CD4-positive, alpha-beta T cell (primary cell): ENCODE measurements at regions not wholly inside any gene's neighbourhood (a gene's known extent, or its start where the extent isn't known, plus 50 kb on each side); places are given as distances from the start of the nearest gene placed in this dataset.

Source experiments
- ATAC-seq: fragments of 200-7000 bp; cut with Tn5 transposase; one replicate; pipeline ENCODE4 v1.10.0; 2022; ENCODE audit warnings: mild to moderate bottlenecking; ENCODE audit not compliant: poor library complexity
- CTCF ChIA-PET: fragments of 350-600 bp; sonication (Branson Sonifier 250); formaldehyde crosslinking; loops from one replicate; lab custom pipeline; 2021; ENCODE audit warnings: antibody characterized with exemption, inconsistent platforms; lab: Charles Lee
- POLR2A ChIA-PET: fragments of 350-600 bp; sonication (Branson Sonifier 250); formaldehyde crosslinking; loops from one replicate; lab custom pipeline; 2021; ENCODE audit warnings: antibody characterized with exemption, inconsistent platforms; lab: Charles Lee
- DNase-seq, 14 experiments: peaks; one replicate each; pipeline ENCODE4 v3.0.0-alpha.2; 2013 to 2020; ENCODE audit warnings: mixed read lengths in 2 of 14
- H3K27ac ChIP-seq, 2 donors: one replicate each; pipeline versions ENCODE4 v1.5.1 to v1.7.0; 2013; ENCODE audit warnings: low read length in 2 of 2, low read depth in 1 of 2, mild to moderate bottlenecking in 1 of 2
- H3K27me3 ChIP-seq, 2 experiments: 1 replicate in 1 of 2; 2 replicates in 1 of 2; pipeline versions ENCODE4 v1.6.1 to v1.7.0; 2013; ENCODE audit warnings: low read length in 2 of 2, control low read depth in 1 of 2, mild to moderate bottlenecking in 1 of 2, moderate library complexity in 1 of 2; ENCODE audit not compliant: insufficient read depth in 2 of 2, control insufficient read depth in 1 of 2
- H3K36me3 ChIP-seq: one replicate; pipeline ENCODE4 v1.6.1; 2013; ENCODE audit warnings: low read length, control low read depth; ENCODE audit not compliant: insufficient read depth
- H3K4me1 ChIP-seq: one replicate; pipeline ENCODE4 v1.6.1; 2013; ENCODE audit warnings: low read length, control low read depth; ENCODE audit not compliant: insufficient read depth
- H3K4me3 ChIP-seq: one replicate; pipeline ENCODE4 v1.5.1; 2013; ENCODE audit warnings: mild to moderate bottlenecking, low read length, moderate library complexity
- H3K9me3 ChIP-seq, 2 experiments: 1 replicate in 1 of 2; 2 replicates in 1 of 2; pipeline versions ENCODE4 v1.6.1 to v1.7.0; 2013; ENCODE audit warnings: low read length in 2 of 2, mild to moderate bottlenecking in 2 of 2, control low read depth in 1 of 2, moderate library complexity in 1 of 2; ENCODE audit not compliant: control insufficient read depth in 1 of 2, insufficient read depth in 1 of 2
- H3K27ac Mint-ChIP-seq: one replicate; pipeline ENCODE4 v1.8.0; 2020; ENCODE audit warnings: mixed read lengths
- H3K27me3 Mint-ChIP-seq: one replicate; pipeline ENCODE4 v1.8.0; 2021; ENCODE audit warnings: mixed read lengths
- H3K36me3 Mint-ChIP-seq: one replicate; pipeline ENCODE4 v1.8.0; 2021; ENCODE audit warnings: low read depth, mixed read lengths
- H3K4me1 Mint-ChIP-seq: one replicate; pipeline ENCODE4 v1.8.0; 2021; ENCODE audit warnings: low read depth, mixed read lengths
- H3K4me3 Mint-ChIP-seq: one replicate; pipeline ENCODE4 v1.8.0; 2020; ENCODE audit warnings: mild to moderate bottlenecking, mixed read lengths
- H3K9me3 Mint-ChIP-seq: one replicate; pipeline ENCODE4 v1.8.0; 2020; ENCODE audit warnings: mixed read lengths
- CTCF ChIP-seq: fragments of 200-600 bp; IDR thresholded peaks from one replicate; pipeline ENCODE4 v1.8.0; 2022; ENCODE audit warnings: antibody characterized with exemption, mild to moderate bottlenecking
- intact Hi-C, 2 experiments: fragments of 100-400 bp; cut with DNase I in 1 of 2; cut with micrococcal nuclease in 1 of 2; formaldehyde crosslinking; loops; one replicate each; pipeline versions ENCODE4 v1.15.1 to v1.9.0; 2023 to 2025; cut with DNase I, micrococcal nuclease

DNA sequence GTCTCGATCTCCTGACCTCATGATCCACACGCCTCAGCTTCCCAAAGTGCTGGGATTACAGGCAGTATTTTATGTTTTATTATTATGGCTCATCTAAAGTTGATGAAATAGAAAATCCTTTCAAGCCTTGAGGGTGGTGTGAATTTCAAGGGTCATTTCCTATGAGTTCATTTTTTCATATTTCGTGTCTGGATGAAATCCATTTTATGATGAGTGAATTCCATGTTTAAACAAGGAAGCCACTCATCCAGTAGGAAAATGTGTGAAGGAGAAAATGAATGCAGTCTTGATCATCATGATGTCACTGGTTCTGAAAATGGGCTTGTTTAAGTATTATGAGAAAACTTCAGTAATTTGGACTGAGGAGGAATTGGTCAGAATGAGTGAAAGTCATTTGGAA, 74.6 kb upstream of the ZSWIM6 start:
- ChIA-PET POLR2A (no interaction called here), CTCF (no interaction called here)
- no peaks in the 10 kb centered on the region for H3K4me1 Mint-ChIP-seq
- DNase-seq (no peak), ATAC-seq (no peak)
- H3K9me3 Mint-ChIP-seq = no peaks in the 10 kb centered on the region
- no peak for TF ChIP-seq CTCF
- Histone ChIP-seq H3K36me3 (no peaks in the 10 kb centered on the region), H3K4me1 (no peaks in the 10 kb centered on the region), H3K27ac (no peak overlapping the region), H3K27me3 (no peaks in the 10 kb centered on the region), H3K4me3 (no peak overlapping the region), H3K9me3 (no peaks in the 10 kb centered on the region)
- intact Hi-C loops = no loop called here
- H3K36me3 Mint-ChIP-seq = no peaks in the 10 kb centered on the region
- peaks cover 25% of the 10 kb centered on the region for H3K27me3 Mint-ChIP-seq
- H3K27ac Mint-ChIP-seq = no peak overlapping the region
- no peak overlapping the region for H3K4me3 Mint-ChIP-seq

DNA sequence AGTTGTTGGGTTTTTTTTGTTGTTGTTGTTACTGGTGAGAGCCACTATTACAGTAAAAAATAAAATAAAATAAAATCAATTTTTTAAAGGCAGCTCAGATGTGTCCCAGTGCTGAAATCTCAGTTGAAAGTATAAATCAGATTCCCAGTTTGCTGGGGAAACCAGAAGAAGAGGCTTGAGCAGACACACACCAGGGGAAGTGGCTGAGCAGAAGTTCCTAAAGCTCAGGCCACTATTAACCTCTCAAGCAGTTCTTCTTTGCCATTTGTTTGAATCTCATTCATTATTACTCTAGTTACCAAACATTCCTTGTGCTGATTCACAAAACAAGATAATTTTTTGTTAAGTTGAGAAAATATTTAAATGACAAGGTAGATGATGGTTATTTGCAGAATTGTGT, 70.9 kb upstream of the ZSWIM6 start:
- ATAC-seq (no peak), DNase-seq (no peak)
- Mint-ChIP-seq H3K9me3 (no peaks in the 10 kb centered on the region), H3K27me3 (peaks cover 11% of the 10 kb centered on the region), H3K36me3 (no peaks in the 10 kb centered on the region), H3K4me1 (no peaks in the 10 kb centered on the region), H3K27ac (no peak overlapping the region), H3K4me3 (no peak overlapping the region)
- POLR2A ChIA-PET = no interaction called here
- intact Hi-C loops = no loop called here
- Histone ChIP-seq H3K4me1 (no peaks in the 10 kb centered on the region), H3K4me3 (no peak overlapping the region), H3K27me3 (no peaks in the 10 kb centered on the region), H3K36me3 (no peaks in the 10 kb centered on the region), H3K27ac (no peak overlapping the region), H3K9me3 (no peaks in the 10 kb centered on the region)
- CTCF ChIA-PET = no interaction called here
- TF ChIP-seq CTCF = no peak

- Mint-ChIP-seq H3K27ac (no peak overlapping the region), H3K9me3 (no peaks in the 10 kb centered on the region), H3K27me3 (peaks cover 4% of the 10 kb centered on the region), H3K4me3 (no peak overlapping the region), H3K4me1 (no peaks in the 10 kb centered on the region), H3K36me3 (no peaks in the 10 kb centered on the region)
- TF ChIP-seq CTCF = no peak
- Histone ChIP-seq H3K4me1 (no peaks in the 10 kb centered on the region), H3K36me3 (no peaks in the 10 kb centered on the region), H3K4me3 (no peak overlapping the region), H3K27me3 (no peaks in the 10 kb centered on the region), H3K9me3 (no peaks in the 10 kb centered on the region), H3K27ac (no peak overlapping the region)
- ChIA-PET CTCF (no interaction called here), POLR2A (no interaction called here)
- DNase-seq (no peak), ATAC-seq (no peak)
- intact Hi-C loops = no loop called here
Observed at GRCh38 chr5:61262080-61262479, 70.0 kb upstream of the ZSWIM6 start.
